ENCODE measurements at regions not wholly inside any gene's neighbourhood (a gene's known extent, or its start where the extent isn't known, plus 50 kb on each side); places are given as distances from the start of the nearest gene placed in this dataset.

- no peak for TF ChIP-seq TEAD4 (IDR thresholded peaks at IDR 0.05)
- no peak for TF ChIP-seq TAF1 (IDR thresholded peaks at IDR 0.05; ENCODE audit: low read depth)
- TF ChIP-seq CREB1 (IDR thresholded peaks at IDR 0.05; ENCODE audit: low read depth): no peak
- TF ChIP-seq YY1 (IDR thresholded peaks at IDR 0.05; ENCODE audit: low read depth): no peak
- TF ChIP-seq EP300 (IDR thresholded peaks at IDR 0.05; ENCODE audit: borderline replicate concordance): no peak
- no peak for TF ChIP-seq USF1 (IDR thresholded peaks at IDR 0.05)
Measured at GRCh38 chr5:5793242-5794117, 371.0 kb downstream of the ICE1 start.
